Prostate gland (tissue), 2 donors: ENCODE measurements at regions not wholly inside any gene's neighbourhood (a gene's known extent, or its start where the extent isn't known, plus 50 kb on each side); places are given as distances from the start of the nearest gene placed in this dataset.

Experiments used
- DNase-seq: peaks from one replicate; pipeline ENCODE4 v3.0.0-alpha.2; 2019; ENCODE audit warnings: low spot score
- H3K27ac ChIP-seq, 2 donors: fragments of 200-600 bp; sonication (generic); 2 replicates each; pipeline ENCODE4 v1.5.1; 2017 to 2019
- H3K27me3 ChIP-seq: fragments of 200-600 bp; sonication (generic); replicated peaks from 2 replicates; pipeline ENCODE4 v1.5.1; 2019; ENCODE audit not compliant: insufficient read depth
- H3K36me3 ChIP-seq, 2 donors: fragments of 200-600 bp; sonication (generic); 1 replicate in 1 of 2; 2 replicates in 1 of 2; pipeline versions ENCODE4 v1.5.1 to v1.8.1; 2017 to 2019
- H3K4me1 ChIP-seq: fragments of 200-600 bp; sonication (generic); replicated peaks from 2 replicates; pipeline ENCODE4 v1.5.1; 2019
- H3K4me3 ChIP-seq, 2 donors: fragments of 200-600 bp; sonication (generic); 2 replicates each; pipeline ENCODE4 v1.5.1; 2017 to 2019
- H3K9me3 ChIP-seq: fragments of 200-600 bp; sonication (generic); 2 replicates; pipeline ENCODE4 v1.5.1; 2017
- CTCF ChIP-seq, 4 experiments: fragments of 200-600 bp in 2 of 4; fragments of 450-650 bp in 2 of 4; sonication (generic) in 2 of 4; IDR thresholded peaks; 1 replicate in 3 of 4; 2 replicates in 1 of 4; pipeline ENCODE4 v1.5.1; 2016 to 2019; ENCODE audit warnings: antibody characterized with exemption in 4 of 4, mild to moderate bottlenecking in 2 of 4, moderate library complexity in 2 of 4
- POLR2A ChIP-seq: fragments of 450-650 bp; IDR thresholded peaks from one replicate; pipeline ENCODE4 v1.6.1; 2016; ENCODE audit warnings: antibody characterized with exemption, mild to moderate bottlenecking
- POLR2AphosphoS5 ChIP-seq: sonication (generic); formaldehyde crosslinking; IDR thresholded peaks from one replicate; pipeline ENCODE4 v1.6.1; 2017; ENCODE audit warnings: antibody characterized with exemption
- WGBS: methylation state at CpG from one replicate; pipeline ENCODE4 v1.1.5; 2018; 5-methylcytosine and 5-hydroxymethylcytosine counted together
- intact Hi-C: fragments of 100-400 bp; cut with DNase I; formaldehyde crosslinking; loops from one replicate; pipeline ENCODE4 v1.14.2; 2022

GRCh38 chr21:35210093-35210492 is 161.0 kb upstream of the RUNX1 start:
- Histone ChIP-seq H3K4me1 (no peaks in the 10 kb centered on the region), H3K9me3 (no peaks in the 10 kb centered on the region), H3K27me3 (no peaks in the 10 kb centered on the region), H3K4me3 (no peak overlapping the region), H3K36me3 (no peaks in the 10 kb centered on the region), H3K27ac (no peak overlapping the region)
- intact Hi-C loops = no loop called here
- 96% methylated on average over 4 of the region's 4 CpGs for WGBS
- TF ChIP-seq CTCF (IDR thresholded peaks at IDR 0.05) = no peak
- TF ChIP-seq POLR2AphosphoS5 = no peak
- TF ChIP-seq POLR2A = no peak
- no peak for DNase-seq

DNA sequence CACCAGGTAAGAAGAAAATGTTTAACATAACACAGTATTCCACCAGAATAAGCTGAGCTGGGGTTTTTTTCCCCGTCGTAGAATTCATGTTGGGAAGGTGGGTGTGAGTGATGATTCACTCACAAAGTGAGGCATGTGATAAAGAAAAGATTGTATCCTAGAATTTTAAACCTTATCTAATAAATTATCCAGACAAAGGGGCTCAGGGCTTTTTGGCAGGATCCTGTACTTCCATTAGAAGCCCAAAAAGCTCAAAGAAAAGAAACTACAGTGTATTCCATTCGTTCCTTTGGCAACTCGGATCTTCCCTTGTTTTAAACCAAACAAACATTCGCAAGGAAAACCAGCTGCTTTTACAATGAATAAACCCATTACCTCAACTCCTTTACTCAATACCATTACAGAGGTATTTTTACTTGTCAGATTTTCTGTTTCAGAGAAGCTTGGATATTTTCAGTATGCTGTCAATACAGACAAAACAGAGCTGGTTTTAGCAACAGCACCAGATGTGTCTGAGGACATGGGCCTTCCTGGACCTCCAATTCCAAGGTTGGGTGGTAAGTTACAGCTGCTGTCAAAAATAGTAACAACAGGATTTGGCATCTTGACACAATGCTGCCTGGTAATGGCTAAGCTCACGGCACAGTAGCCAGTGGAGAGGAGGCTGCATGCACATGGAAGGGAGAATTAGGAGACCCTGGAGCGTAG is 159.9 kb upstream of the RUNX1 start:
- 44% methylated on average over 7 of the region's 7 CpGs for WGBS
- H3K4me3 ChIP-seq = no peak overlapping the region
- no peaks in the 10 kb centered on the region for H3K27me3 ChIP-seq
- H3K4me1 ChIP-seq = no peaks in the 10 kb centered on the region
- no peaks in the 10 kb centered on the region for H3K9me3 ChIP-seq
- no peaks in the 10 kb centered on the region for H3K36me3 ChIP-seq
- no peak for TF ChIP-seq POLR2AphosphoS5
- no peak for TF ChIP-seq CTCF (IDR thresholded peaks at IDR 0.05)
- no peak for TF ChIP-seq POLR2A
- DNase-seq = no peak
- no peak overlapping the region for H3K27ac ChIP-seq
- intact Hi-C loops = loop anchor here (5.0 kb wide), 2 partner anchors 48 to 108 kb away; no protein-coding TSS in a partner anchor

- no peaks in the 10 kb centered on the region for H3K9me3 ChIP-seq
- DNase-seq = no peak
- H3K27me3 ChIP-seq = no peaks in the 10 kb centered on the region
- TF ChIP-seq CTCF (IDR thresholded peaks at IDR 0.05) (no peak), POLR2AphosphoS5 (no peak), POLR2A (no peak)
- no peak overlapping the region for H3K4me3 ChIP-seq
- H3K36me3 ChIP-seq = no peaks in the 10 kb centered on the region
- no peaks in the 10 kb centered on the region for H3K4me1 ChIP-seq
- H3K27ac ChIP-seq = peak overlapping the region in 1 of 2 donors; percentile 20
- intact Hi-C loops = loop anchor here (5.0 kb wide), 2 partner anchors 49 to 109 kb away; no protein-coding TSS in a partner anchor
- 69% methylated on average over 10 of the region's 10 CpGs for WGBS
Measured at GRCh38 chr21:35208104-35208503, 159.0 kb upstream of the RUNX1 start.

GRCh38 chr21:35207322-35207721 is 158.2 kb upstream of the RUNX1 start:
- no peaks in the 10 kb centered on the region for H3K9me3 ChIP-seq
- H3K4me3 ChIP-seq = no peak overlapping the region
- H3K27ac ChIP-seq = peak overlapping the region; percentile 15 to 44
- H3K4me1 ChIP-seq = no peaks in the 10 kb centered on the region
- no peaks in the 10 kb centered on the region for H3K27me3 ChIP-seq
- 92% methylated on average over 9 of the region's 9 CpGs for WGBS
- no peak for DNase-seq
- intact Hi-C loops = loop anchor here (5.0 kb wide), 2 partner anchors 50 to 110 kb away; no protein-coding TSS in a partner anchor
- TF ChIP-seq POLR2A = no peak
- no peak for TF ChIP-seq CTCF (IDR thresholded peaks at IDR 0.05)
- TF ChIP-seq POLR2AphosphoS5 = no peak
- no peaks in the 10 kb centered on the region for H3K36me3 ChIP-seq
